ENCODE measurements at regions not wholly inside any gene's neighbourhood (a gene's known extent, or its start where the extent isn't known, plus 50 kb on each side); places are given as distances from the start of the nearest gene placed in this dataset.

GRCh38 chr13:21986602-21987001, 315.7 kb downstream of the FGF9 start:
- Histone ChIP-seq H3K4me3 (ENCODE audit: low read length) (no peak overlapping the region), H3K9ac (ENCODE audit: low read depth, low read length) (no peak overlapping the region), H3K36me3 (ENCODE audit: insufficient read depth, low read length) (no peaks in the 10 kb centered on the region), H3K9me3 (ENCODE audit: insufficient read depth, low read depth, low read length) (no peaks in the 10 kb centered on the region), H3K27me3 (ENCODE audit: insufficient read depth, low read length) (no peaks in the 10 kb centered on the region), H3K4me1 (ENCODE audit: insufficient read depth, low read length) (no peaks in the 10 kb centered on the region), H3K27ac (ENCODE audit: low read depth, low read length) (no peak overlapping the region)
- WGBS = 86% methylated on average over 10 of the region's 10 CpGs

DNA sequence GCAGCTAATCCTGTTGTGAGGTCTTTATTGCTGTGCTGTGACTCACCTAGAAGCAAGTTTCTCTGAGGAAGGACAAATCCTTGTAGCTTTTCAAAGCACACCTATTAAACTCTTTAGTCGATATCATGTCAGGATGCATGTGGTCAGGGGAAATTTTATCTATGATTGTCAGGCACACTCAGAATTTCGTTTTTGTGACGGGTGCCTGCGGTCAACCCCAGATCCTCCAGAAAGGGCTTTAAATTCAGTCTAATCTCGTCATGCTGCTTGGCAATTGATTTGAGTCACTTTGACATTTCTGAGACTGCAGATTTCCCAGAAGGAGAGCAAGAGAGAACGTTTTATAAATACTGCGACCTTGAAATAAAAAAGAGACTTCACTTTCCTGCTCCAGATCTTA, 316.9 kb downstream of the FGF9 start:
- H3K9ac ChIP-seq (ENCODE audit: low read depth, low read length) = no peak overlapping the region
- no peaks in the 10 kb centered on the region for H3K27me3 ChIP-seq (ENCODE audit: insufficient read depth, low read length)
- WGBS = 91% methylated on average over 7 of the region's 7 CpGs
- H3K4me1 ChIP-seq (ENCODE audit: insufficient read depth, low read length) = no peaks in the 10 kb centered on the region
- no peak overlapping the region for H3K27ac ChIP-seq (ENCODE audit: low read depth, low read length)
- no peak overlapping the region for H3K4me3 ChIP-seq (ENCODE audit: low read length)
- no peaks in the 10 kb centered on the region for H3K9me3 ChIP-seq (ENCODE audit: insufficient read depth, low read depth, low read length)
- no peaks in the 10 kb centered on the region for H3K36me3 ChIP-seq (ENCODE audit: insufficient read depth, low read length)

DNA sequence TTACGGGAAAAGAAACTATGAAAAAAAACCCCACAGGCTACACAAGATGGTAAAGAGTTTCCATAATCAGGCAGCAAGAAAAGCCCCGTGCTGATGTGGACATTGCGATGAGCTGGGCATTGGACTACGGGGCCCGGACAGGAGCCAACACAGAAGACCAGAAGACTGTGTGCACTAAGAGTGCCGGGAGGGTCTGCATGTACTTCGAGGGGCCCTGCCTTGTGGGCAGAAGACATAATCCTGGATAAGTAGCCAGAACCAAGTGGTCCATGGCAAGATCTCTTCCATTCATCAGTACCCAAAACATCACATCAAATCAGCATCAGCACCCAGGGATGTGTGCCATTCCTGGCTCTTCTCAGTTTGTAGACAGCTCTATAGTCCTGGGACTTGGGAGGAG, 317.8 kb downstream of the FGF9 start:
- Histone ChIP-seq H3K9ac (ENCODE audit: low read depth, low read length) (no peak overlapping the region), H3K4me3 (ENCODE audit: low read length) (no peak overlapping the region), H3K27ac (ENCODE audit: low read depth, low read length) (no peak overlapping the region), H3K4me1 (ENCODE audit: insufficient read depth, low read length) (no peaks in the 10 kb centered on the region), H3K27me3 (ENCODE audit: insufficient read depth, low read length) (no peaks in the 10 kb centered on the region), H3K36me3 (ENCODE audit: insufficient read depth, low read length) (no peaks in the 10 kb centered on the region), H3K9me3 (ENCODE audit: insufficient read depth, low read depth, low read length) (no peaks in the 10 kb centered on the region)
- 96% methylated on average over 7 of the region's 7 CpGs for WGBS

GRCh38 chr13:21996049-21996448, 325.2 kb downstream of the FGF9 start:
- Histone ChIP-seq H3K9me3 (ENCODE audit: insufficient read depth, low read depth, low read length) (no peaks in the 10 kb centered on the region), H3K9ac (ENCODE audit: low read depth, low read length) (no peak overlapping the region), H3K36me3 (ENCODE audit: insufficient read depth, low read length) (no peaks in the 10 kb centered on the region), H3K4me3 (ENCODE audit: low read length) (no peak overlapping the region), H3K27ac (ENCODE audit: low read depth, low read length) (no peak overlapping the region), H3K27me3 (ENCODE audit: insufficient read depth, low read length) (no peaks in the 10 kb centered on the region), H3K4me1 (ENCODE audit: insufficient read depth, low read length) (no peaks in the 10 kb centered on the region)
- 85% methylated on average over 3 of the region's 3 CpGs for WGBS

DNA sequence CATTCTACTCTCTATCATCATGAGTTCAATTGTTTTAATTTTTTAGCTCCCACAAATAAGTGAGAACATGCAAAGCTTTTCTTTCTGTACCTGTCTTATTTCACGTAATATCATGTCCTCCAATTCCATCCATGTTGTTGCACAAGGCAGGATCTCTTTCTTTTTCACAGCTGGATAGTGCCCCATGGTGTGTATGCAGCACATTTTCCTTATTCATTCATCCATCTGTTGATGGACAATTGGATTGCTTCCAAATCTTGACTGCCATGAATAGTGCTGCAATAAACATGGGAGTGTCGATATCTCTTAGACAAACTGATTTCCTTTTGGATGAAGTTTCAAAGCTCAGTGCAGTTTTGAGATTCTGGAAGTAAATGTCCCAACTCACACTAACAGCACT, 326.9 kb downstream of the FGF9 start:
- H3K27ac ChIP-seq (ENCODE audit: low read depth, low read length) = no peak overlapping the region
- no peaks in the 10 kb centered on the region for H3K4me1 ChIP-seq (ENCODE audit: insufficient read depth, low read length)
- WGBS = 96% methylated on average over 2 of the region's 2 CpGs
- H3K36me3 ChIP-seq (ENCODE audit: insufficient read depth, low read length) = no peaks in the 10 kb centered on the region
- no peak overlapping the region for H3K9ac ChIP-seq (ENCODE audit: low read depth, low read length)
- no peaks in the 10 kb centered on the region for H3K27me3 ChIP-seq (ENCODE audit: insufficient read depth, low read length)
- no peaks in the 10 kb centered on the region for H3K9me3 ChIP-seq (ENCODE audit: insufficient read depth, low read depth, low read length)
- no peak overlapping the region for H3K4me3 ChIP-seq (ENCODE audit: low read length)

- Histone ChIP-seq H3K4me1 (ENCODE audit: insufficient read depth, low read length) (no peaks in the 10 kb centered on the region), H3K36me3 (ENCODE audit: insufficient read depth, low read length) (no peaks in the 10 kb centered on the region), H3K27ac (ENCODE audit: low read depth, low read length) (no peak overlapping the region), H3K9ac (ENCODE audit: low read depth, low read length) (no peak overlapping the region), H3K9me3 (ENCODE audit: insufficient read depth, low read depth, low read length) (no peaks in the 10 kb centered on the region), H3K4me3 (ENCODE audit: low read length) (no peak overlapping the region), H3K27me3 (ENCODE audit: insufficient read depth, low read length) (no peaks in the 10 kb centered on the region)
- WGBS = 86% methylated on average over 11 of the region's 12 CpGs
Observed at GRCh38 chr13:21998279-21998990, 327.6 kb downstream of the FGF9 start.

- Histone ChIP-seq H3K4me1 (ENCODE audit: insufficient read depth, low read length) (no peaks in the 10 kb centered on the region), H3K36me3 (ENCODE audit: insufficient read depth, low read length) (no peaks in the 10 kb centered on the region), H3K4me3 (ENCODE audit: low read length) (no peak overlapping the region), H3K9me3 (ENCODE audit: insufficient read depth, low read depth, low read length) (no peaks in the 10 kb centered on the region), H3K27ac (ENCODE audit: low read depth, low read length) (no peak overlapping the region), H3K27me3 (ENCODE audit: insufficient read depth, low read length) (no peaks in the 10 kb centered on the region), H3K9ac (ENCODE audit: low read depth, low read length) (no peak overlapping the region)
- 90% methylated on average over 6 of the region's 6 CpGs for WGBS
Observed at GRCh38 chr13:21999666-22000065, 328.8 kb downstream of the FGF9 start.

DNA sequence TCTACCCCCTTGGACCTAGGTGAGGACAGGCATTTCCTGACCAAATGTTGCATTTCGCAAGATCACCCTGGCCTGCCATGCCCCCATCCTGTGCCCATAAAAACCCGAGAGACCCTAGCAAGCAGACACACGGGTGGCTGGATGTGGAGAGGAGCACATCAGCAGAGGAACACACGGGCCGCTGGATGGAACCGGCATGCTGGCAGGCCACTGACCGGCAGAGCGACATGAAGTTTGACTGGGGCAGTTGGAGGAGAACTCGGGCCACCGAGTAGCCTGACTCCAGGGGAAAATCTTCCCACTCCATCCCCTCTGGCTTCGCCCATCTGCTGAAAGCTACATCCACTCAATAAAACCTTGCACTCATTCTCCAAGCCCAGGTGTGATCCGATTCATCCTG, 329.3 kb downstream of the FGF9 start:
- Histone ChIP-seq H3K36me3 (ENCODE audit: insufficient read depth, low read length) (no peaks in the 10 kb centered on the region), H3K9me3 (ENCODE audit: insufficient read depth, low read depth, low read length) (no peaks in the 10 kb centered on the region), H3K4me1 (ENCODE audit: insufficient read depth, low read length) (no peaks in the 10 kb centered on the region), H3K4me3 (ENCODE audit: low read length) (no peak overlapping the region), H3K27me3 (ENCODE audit: insufficient read depth, low read length) (no peaks in the 10 kb centered on the region), H3K27ac (ENCODE audit: low read depth, low read length) (no peak overlapping the region), H3K9ac (ENCODE audit: low read depth, low read length) (no peak overlapping the region)
- 94% methylated on average over 12 of the region's 12 CpGs for WGBS

DNA sequence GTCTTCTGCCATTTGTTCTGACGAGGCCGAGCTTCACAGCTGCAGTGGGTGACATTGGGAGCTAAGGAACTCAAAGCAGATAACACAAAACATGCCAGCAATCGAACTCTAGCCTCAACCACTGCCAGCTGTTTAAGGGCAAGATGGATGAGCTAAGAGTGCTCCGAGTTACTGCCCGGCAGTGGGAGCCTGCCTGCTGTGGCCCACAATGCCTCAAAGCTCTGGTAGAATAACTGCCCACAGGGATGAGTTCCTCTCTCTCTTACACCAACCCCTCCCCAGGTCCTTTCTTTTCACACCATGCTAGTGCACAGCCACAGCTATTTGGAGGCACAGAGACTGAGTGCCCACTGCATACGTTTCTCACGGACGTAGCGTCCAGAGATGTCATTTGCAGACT, 330.5 kb downstream of the FGF9 start:
- 89% methylated on average over 9 of the region's 9 CpGs for WGBS
- Histone ChIP-seq H3K4me1 (ENCODE audit: insufficient read depth, low read length) (no peaks in the 10 kb centered on the region), H3K27me3 (ENCODE audit: insufficient read depth, low read length) (no peaks in the 10 kb centered on the region), H3K27ac (ENCODE audit: low read depth, low read length) (no peak overlapping the region), H3K4me3 (ENCODE audit: low read length) (no peak overlapping the region), H3K36me3 (ENCODE audit: insufficient read depth, low read length) (no peaks in the 10 kb centered on the region), H3K9ac (ENCODE audit: low read depth, low read length) (no peak overlapping the region), H3K9me3 (ENCODE audit: insufficient read depth, low read depth, low read length) (no peaks in the 10 kb centered on the region)

DNA sequence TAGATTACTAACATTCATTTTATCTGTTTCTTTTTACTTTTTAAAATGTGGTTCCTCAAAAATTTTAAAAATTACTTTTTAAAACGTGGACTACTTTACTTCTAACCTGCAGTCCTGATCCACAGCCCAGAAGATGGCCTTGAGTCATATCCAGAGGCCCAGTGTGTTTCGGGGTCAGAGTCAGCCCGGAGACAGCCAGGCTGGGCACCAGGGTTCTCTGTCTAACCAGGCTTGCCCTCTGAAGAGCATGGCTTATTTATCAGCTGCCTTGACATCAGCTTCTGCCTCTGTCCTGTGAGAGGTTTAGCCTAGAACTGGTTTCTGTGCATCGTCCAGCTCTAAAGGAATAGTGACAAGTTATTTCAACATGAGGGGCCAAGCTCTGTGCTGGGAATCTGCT, 332.0 kb downstream of the FGF9 start:
- 86% methylated on average over 4 of the region's 4 CpGs for WGBS
- Histone ChIP-seq H3K9ac (ENCODE audit: low read depth, low read length) (no peak overlapping the region), H3K27ac (ENCODE audit: low read depth, low read length) (no peak overlapping the region), H3K36me3 (ENCODE audit: insufficient read depth, low read length) (no peaks in the 10 kb centered on the region), H3K27me3 (ENCODE audit: insufficient read depth, low read length) (no peaks in the 10 kb centered on the region), H3K9me3 (ENCODE audit: insufficient read depth, low read depth, low read length) (no peaks in the 10 kb centered on the region), H3K4me1 (ENCODE audit: insufficient read depth, low read length) (no peaks in the 10 kb centered on the region), H3K4me3 (ENCODE audit: low read length) (no peak overlapping the region)

- no peak overlapping the region for H3K27ac ChIP-seq (ENCODE audit: low read depth, low read length)
- WGBS = 91% methylated on average over 8 of the region's 8 CpGs
Observed at GRCh38 chr13:22009500-22009899, 338.6 kb downstream of the FGF9 start.

DNA sequence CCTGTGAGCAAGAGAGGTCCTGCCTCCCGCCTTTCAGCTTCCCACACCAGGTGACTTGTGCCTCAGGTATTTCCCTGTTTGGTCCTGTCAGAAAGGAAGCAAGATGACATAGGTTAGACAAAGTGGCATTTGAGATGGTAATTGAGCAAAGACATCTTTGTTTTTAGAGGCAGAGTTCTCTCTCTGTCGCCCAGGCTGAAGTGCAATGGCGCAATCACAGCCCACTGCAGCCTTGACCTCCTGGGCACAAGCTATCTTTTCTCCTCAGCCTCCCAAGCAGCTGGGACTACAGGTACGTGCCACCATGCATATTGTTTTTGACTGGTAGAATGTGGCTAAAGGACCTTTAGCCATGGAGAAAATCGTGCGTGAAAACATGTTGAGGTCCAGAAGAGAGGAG, 339.1 kb downstream of the FGF9 start:
- no peak overlapping the region for H3K4me3 ChIP-seq (ENCODE audit: low read length)
- no peaks in the 10 kb centered on the region for H3K27me3 ChIP-seq (ENCODE audit: insufficient read depth, low read length)
- H3K36me3 ChIP-seq (ENCODE audit: insufficient read depth, low read length) = no peaks in the 10 kb centered on the region
- no peak overlapping the region for H3K27ac ChIP-seq (ENCODE audit: low read depth, low read length)
- no peak overlapping the region for H3K9ac ChIP-seq (ENCODE audit: low read depth, low read length)
- WGBS = 94% methylated on average over 6 of the region's 6 CpGs
- no peaks in the 10 kb centered on the region for H3K9me3 ChIP-seq (ENCODE audit: insufficient read depth, low read depth, low read length)
- no peaks in the 10 kb centered on the region for H3K4me1 ChIP-seq (ENCODE audit: insufficient read depth, low read length)

More at GRCh38 chr13:22009500-22009899, 338.6 kb downstream of the FGF9 start:
- H3K4me3 ChIP-seq (ENCODE audit: low read length) = no peak overlapping the region
- H3K9ac ChIP-seq (ENCODE audit: low read depth, low read length) = no peak overlapping the region
- no peaks in the 10 kb centered on the region for H3K9me3 ChIP-seq (ENCODE audit: insufficient read depth, low read depth, low read length)
- no peaks in the 10 kb centered on the region for H3K36me3 ChIP-seq (ENCODE audit: insufficient read depth, low read length)
- no peaks in the 10 kb centered on the region for H3K4me1 ChIP-seq (ENCODE audit: insufficient read depth, low read length)
- no peaks in the 10 kb centered on the region for H3K27me3 ChIP-seq (ENCODE audit: insufficient read depth, low read length)
